DMS153 (cell line): ENCODE measurements at regions not wholly inside any gene's neighbourhood (a gene's known extent, or its start where the extent isn't known, plus 50 kb on each side); places are given as distances from the start of the nearest gene placed in this dataset.

Experiments
- DNase-seq: peaks from one replicate; lab custom pipeline; 2025; lab: John Stamatoyannopoulos, UW

GRCh38 chr1:165025805-165026204 is 330.7 kb downstream of the LMX1A start:
- no peak for DNase-seq

- DNase-seq: no peak
These were observed 341.8 kb downstream of the LMX1A start for GRCh38 chr1:165014753-165015152.

GRCh38 chr1:165011991-165012531 is 344.5 kb downstream of the LMX1A start:
- DNase-seq: no peak

GRCh38 chr1:165011186-165011585 is 345.3 kb downstream of the LMX1A start:
- DNase-seq: no peak

- DNase-seq: no peak
These were observed 346.0 kb downstream of the LMX1A start for GRCh38 chr1:165010418-165011070.

- no peak for DNase-seq
These were observed 349.7 kb downstream of the LMX1A start for GRCh38 chr1:165006831-165007230.

GRCh38 chr1:164999146-164999545 is 357.4 kb downstream of the LMX1A start:
- DNase-seq: no peak

- no peak for DNase-seq
These were observed 364.7 kb downstream of the LMX1A start for GRCh38 chr1:164991763-164992314.

GRCh38 chr1:164983023-164983650 is 373.4 kb downstream of the LMX1A start:
- no peak for DNase-seq

- no peak for DNase-seq
These were observed 374.0 kb downstream of the LMX1A start for GRCh38 chr1:164982545-164982944.

GRCh38 chr1:164977561-164977960 is 379.0 kb downstream of the LMX1A start:
- peak; percentile 43 for DNase-seq

- no peak for DNase-seq
These were observed 384.5 kb downstream of the LMX1A start for GRCh38 chr1:164971921-164972415.

GRCh38 chr1:164971391-164971790 is 385.1 kb downstream of the LMX1A start:
- DNase-seq: no peak

GRCh38 chr1:164969253-164969652 is 387.3 kb downstream of the LMX1A start:
- no peak for DNase-seq

GRCh38 chr1:164967300-164967699 is 389.2 kb downstream of the LMX1A start:
- no peak for DNase-seq

GRCh38 chr1:164961715-164962114 is 394.8 kb downstream of the LMX1A start:
- DNase-seq: no peak

GRCh38 chr1:164958982-164959768 is 397.3 kb downstream of the LMX1A start:
- DNase-seq: no peak

- no peak for DNase-seq
These were observed 394.8 kb downstream of the PBX1 start for GRCh38 chr1:164953815-164954214.

- DNase-seq: no peak
These were observed 394.1 kb downstream of the PBX1 start for GRCh38 chr1:164953098-164953497.

- DNase-seq: no peak
These were observed 392.5 kb downstream of the PBX1 start for GRCh38 chr1:164951508-164951907.

GRCh38 chr1:164950541-164950986 is 391.6 kb downstream of the PBX1 start:
- DNase-seq: no peak

GRCh38 chr1:164949771-164950471 is 390.9 kb downstream of the PBX1 start:
- DNase-seq: no peak
